NCI-H2107 (cell line): ENCODE measurements at regions not wholly inside any gene's neighbourhood (a gene's known extent, or its start where the extent isn't known, plus 50 kb on each side); places are given as distances from the start of the nearest gene placed in this dataset.
A peak's percentile ranks its signal among the peaks of the same experiment; 100 is the strongest.
"Not testable (repeated sequence)": the region's sequence is repeated elsewhere in the genome, so short reads cannot be mapped to it uniquely, and the experiment has no call there.

ENCODE experiments used
- DNase-seq: peaks from one replicate; lab custom pipeline; 2025; lab: John Stamatoyannopoulos, UW

- DNase-seq = no peak
Observed at GRCh38 chr13:26895808-26896466, 135.4 kb upstream of the GPR12 start.

DNA sequence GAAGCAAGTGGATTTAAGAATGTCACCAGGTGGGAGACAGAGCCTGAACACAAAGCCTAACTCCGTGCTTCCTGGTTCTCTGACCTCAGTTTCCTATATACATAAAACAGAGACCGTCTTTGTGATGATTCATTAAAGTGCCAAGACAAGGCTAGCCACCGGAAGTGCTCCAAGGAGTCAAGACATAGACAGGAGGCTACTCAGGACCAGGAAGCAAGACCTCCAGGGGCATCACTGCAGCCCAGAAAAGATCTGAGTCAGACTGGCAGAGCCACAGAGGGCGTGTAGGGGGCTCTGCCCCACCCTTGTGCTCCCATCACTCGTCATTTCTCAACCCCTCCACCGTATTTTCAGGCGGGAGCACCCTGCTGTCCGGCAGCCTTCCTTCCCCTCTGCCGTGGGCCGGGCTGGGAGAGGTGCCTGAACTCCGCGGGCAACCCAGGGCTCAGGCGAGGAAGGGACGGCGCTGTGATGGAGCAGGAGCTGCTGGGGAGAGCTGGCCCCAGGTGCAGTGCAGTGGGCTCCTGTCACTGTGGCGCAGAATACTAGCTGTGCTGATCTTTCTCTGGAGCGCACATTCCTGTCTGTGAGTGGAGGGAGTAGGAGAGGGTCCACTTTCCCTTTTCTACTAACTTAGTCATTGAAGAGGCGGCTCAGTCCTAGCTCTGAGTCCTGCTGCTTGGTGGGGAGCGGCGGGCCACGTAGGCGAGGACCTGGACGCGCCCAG, 134.7 kb upstream of the GPR12 start:
- no peak for DNase-seq

GRCh38 chr13:26888632-26889031, 128.0 kb upstream of the GPR12 start:
- DNase-seq = no peak

- DNase-seq = no peak
Observed at GRCh38 chr13:26887594-26887993, 127.0 kb upstream of the GPR12 start.

DNA sequence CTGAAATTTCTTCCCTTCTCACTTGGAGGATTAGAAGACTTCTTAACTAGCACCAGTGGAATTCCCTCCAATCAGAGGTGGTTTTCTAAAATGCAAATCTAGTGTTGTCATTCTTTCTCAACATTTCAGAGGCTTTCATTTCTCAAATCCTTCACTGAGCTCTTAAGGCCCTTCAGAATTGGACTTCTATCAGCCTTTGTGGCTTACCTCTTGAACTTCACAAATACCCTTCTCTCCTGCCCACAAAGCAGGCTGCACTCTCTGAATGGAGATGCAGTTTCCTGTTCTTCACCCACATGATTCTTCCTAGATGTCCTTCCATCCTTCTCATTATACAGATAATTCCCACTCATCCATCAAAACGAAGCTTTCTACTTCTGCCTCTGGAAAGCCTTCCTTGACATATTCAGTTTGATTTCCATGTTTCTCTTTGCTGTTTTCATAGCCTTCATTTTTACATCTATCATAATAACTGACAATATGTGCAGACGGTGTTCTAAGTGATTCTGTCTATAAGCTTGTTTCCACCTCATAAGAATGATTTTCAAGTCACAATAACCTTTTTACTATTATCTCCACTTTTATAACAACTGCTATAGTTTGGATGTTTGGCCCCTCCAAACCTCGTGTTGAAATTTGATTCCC, 123.1 kb upstream of the GPR12 start:
- no peak for DNase-seq

GRCh38 chr13:26882731-26883130, 122.1 kb upstream of the GPR12 start:
- no peak for DNase-seq

DNA sequence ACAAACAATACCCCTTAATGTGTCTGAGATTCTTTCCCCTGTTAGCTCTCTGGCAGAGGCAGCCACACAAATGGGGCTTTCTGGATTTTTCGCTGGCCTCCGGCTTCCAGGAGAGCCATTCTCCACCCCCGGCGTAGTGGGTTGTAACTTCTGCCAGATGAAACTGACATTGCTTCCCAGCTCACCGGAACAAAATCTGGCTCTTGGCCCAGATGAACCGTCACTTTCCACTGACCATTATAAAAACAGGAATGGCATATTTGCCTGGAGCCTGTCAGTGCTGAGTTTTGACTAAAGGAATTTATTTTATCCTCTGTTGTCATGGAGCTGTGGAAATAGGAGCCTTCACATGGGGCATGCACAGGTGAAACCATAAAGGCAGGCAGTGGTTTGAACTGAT, 120.6 kb upstream of the GPR12 start:
- no peak for DNase-seq

- no peak for DNase-seq
Observed at GRCh38 chr13:26880735-26881134, 120.1 kb upstream of the GPR12 start.

GRCh38 chr13:26878438-26878837, 117.9 kb upstream of the GPR12 start:
- DNase-seq = no peak

GRCh38 chr13:26873386-26873698, 112.8 kb upstream of the GPR12 start:
- DNase-seq = no peak

DNA sequence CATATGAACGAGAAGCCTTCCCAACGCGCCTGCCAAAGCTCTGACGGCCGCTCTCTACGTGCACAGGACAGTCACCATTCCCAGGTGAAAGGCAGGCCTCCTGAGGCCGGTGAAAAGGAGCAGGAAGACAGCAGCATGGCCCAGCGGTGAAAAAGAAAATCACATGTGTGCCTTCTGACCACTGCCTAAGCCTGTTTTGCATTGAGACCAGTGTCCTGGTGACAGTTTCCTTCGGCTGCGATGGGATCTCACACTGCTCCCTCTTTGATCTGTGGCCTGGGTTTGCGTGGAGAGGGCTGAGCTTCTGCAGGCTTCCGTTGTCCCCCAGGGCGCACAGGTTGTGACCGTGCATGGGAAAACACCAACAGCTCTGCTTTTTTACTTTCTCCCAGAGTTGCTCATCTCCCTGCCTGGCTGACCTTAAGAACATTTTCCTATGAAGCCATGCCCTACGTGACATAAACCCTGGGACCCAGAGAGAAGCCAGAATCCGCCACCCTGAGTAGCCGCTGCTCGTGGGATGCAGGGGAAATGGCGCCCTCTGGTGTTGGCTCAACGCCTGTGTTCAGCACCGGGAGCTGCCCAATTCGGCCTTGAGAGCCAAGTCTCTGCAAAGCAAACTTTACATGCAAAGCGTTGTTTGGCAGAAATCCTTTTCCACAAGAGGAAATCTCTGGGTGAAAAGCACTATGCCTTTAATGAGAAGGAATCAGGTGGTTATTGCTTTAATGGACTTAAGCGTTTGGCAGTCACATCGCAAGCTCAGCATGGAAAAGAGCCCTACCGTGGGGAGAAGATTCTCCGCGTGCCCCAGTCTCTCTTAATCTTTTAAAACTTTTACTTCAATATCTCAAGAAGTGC, 112.2 kb upstream of the GPR12 start:
- DNase-seq = peak; percentile 52

DNA sequence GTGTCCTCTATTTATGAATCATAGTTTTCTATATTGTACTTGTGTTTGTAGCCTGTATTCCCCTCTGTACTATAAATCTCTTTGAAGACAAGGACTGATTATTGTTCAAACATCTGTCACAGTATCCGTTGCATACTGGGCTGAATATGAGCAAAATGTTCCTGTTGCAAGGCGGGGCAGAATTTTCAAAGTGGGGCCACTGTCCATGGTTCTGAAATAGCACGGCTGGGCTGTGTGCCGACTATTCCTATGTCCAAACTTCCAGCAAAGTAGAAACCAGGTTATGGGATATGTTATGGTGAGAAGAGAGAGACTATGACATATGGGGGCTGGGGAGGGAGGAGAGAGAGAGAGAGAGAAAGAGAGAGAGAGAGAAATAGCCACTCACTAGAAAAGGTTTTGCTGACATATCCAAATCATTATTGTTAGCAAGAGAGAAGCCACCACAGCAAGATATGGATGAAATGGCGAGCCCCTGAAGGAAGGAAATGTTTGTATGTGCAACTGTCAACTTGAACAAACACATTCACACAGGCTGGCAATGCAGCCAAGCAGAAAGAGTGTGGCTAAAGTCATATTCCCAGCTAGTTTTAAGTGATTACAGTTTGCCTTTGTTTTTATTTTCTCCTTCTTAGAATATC, 107.0 kb upstream of the GPR12 start:
- DNase-seq = no peak

DNA sequence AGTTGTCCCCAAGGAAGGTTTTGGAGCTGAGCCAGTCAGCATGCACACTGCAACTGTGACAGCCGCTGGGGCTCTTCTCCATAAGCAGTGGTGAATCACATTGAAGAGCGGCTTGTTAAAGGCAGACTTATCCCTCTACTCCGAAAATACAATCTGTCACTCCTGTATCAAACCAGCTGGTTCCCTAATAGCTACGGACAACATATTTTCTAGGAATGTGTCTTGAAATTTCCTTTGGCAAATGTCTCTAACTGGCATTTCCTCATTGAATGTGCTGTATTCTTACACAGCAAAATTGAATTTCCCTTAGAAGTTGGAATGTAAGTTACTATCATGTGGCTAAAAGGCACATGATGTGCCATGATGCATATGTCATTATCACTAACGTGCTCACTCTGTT, 104.0 kb upstream of the GPR12 start:
- DNase-seq = no peak

- no peak for DNase-seq
Observed at GRCh38 chr13:26861941-26862340, 101.4 kb upstream of the GPR12 start.

GRCh38 chr13:26855921-26856320, 95.3 kb upstream of the GPR12 start:
- peak; percentile 32 for DNase-seq

DNA sequence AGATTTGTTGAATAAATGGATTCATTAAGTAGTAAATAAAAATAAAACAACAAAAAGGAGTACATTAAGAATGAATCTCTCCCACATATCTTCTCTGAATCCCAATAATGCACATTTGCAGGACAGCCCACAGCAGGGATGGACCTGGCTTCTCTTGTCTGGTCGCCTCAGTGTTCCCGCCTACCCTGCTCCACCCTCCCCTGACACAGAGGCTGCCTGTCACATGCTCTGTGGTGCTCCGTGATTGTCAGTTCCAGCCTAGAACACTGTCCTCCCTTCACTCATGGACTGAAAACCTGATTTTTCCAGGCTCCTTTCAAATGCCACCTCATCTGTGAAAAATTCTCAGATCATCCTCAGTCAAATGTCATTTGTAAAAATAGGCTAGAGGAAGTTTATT, 94.5 kb upstream of the GPR12 start:
- DNase-seq = no peak

- DNase-seq = no peak
Observed at GRCh38 chr13:26853323-26853722, 92.7 kb upstream of the GPR12 start.

- no peak for DNase-seq
Observed at GRCh38 chr13:26847281-26847680, 86.7 kb upstream of the GPR12 start.

DNA sequence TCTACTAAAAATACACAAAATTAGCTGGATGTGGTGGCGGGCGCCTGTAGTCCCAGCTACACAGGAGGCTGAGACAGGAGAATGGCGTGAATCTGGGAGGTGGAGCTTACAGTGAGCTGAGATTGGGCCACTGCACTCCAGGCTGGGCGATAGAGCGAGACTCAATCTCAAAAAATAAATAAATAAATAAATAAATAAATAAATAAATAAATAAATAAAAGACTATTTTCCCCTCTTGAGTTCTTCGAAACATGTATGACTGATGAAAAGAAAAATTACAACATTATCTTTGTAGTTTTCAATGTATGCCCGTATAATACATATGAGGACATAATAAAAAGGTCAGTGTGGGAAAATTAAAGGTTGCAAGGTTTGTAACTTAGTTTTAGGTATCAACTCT, 84.5 kb upstream of the GPR12 start:
- DNase-seq = not testable (repeated sequence)

- no peak for DNase-seq
Observed at GRCh38 chr13:26839682-26840081, 79.1 kb upstream of the GPR12 start.

GRCh38 chr13:26838821-26839220, 78.2 kb upstream of the GPR12 start:
- DNase-seq = no peak

- DNase-seq = no peak
Observed at GRCh38 chr13:26837997-26838396, 77.4 kb upstream of the GPR12 start.
